SK-N-SH (cell line): ENCODE measurements at regions not wholly inside any gene's neighbourhood (a gene's known extent, or its start where the extent isn't known, plus 50 kb on each side); places are given as distances from the start of the nearest gene placed in this dataset.

Experiments used
- CTCF ChIA-PET: fragments of 300-600, 350-600 bp; formaldehyde crosslinking; extraction: SDS; loops from one replicate; lab custom pipeline; 2021; lab: Yijun Ruan, JAX
- POLR2A ChIA-PET: fragments of 350-600 bp; sonication (Branson Sonifier 250); formaldehyde crosslinking; extraction: SDS; loops from one replicate; lab custom pipeline; 2020; ENCODE audit warnings: antibody characterized with exemption, inconsistent platforms; lab: Yijun Ruan, JAX
- DNase-seq: peaks from one replicate; pipeline ENCODE4 v3.0.0; 2012
- H2AFZ ChIP-seq: fragments of 200-600 bp; sonication (generic); 2 replicates; pipeline ENCODE4 v1.8.1; 2016; ENCODE audit warnings: antibody characterized with exemption, mild to moderate bottlenecking, low read depth
- H3F3A ChIP-seq: fragments of 200-600 bp; sonication (generic); replicated peaks from 2 replicates; pipeline ENCODE3; 2016; ENCODE audit warnings: antibody characterized with exemption, mild to moderate bottlenecking; ENCODE audit not compliant: insufficient read depth
- H3K27ac ChIP-seq, 2 experiments: fragments of 200-500 bp in 1 of 2; fragments of 200-600 bp in 1 of 2; sonication (Bioruptor generic) in 1 of 2; sonication (generic), shearing (Covaris generic) in 1 of 2; 2 replicates each; pipeline versions ENCODE4 v1.5.1 to v1.6.1; 2014 to 2016; ENCODE audit warnings: low read depth in 2 of 2, inconsistent platforms in 1 of 2, low read length in 1 of 2, mild to moderate bottlenecking in 1 of 2, mixed read lengths in 1 of 2
- H3K27me3 ChIP-seq: fragments of 200-600 bp; sonication (generic), shearing (Covaris generic); 2 replicates; pipeline ENCODE4 v1.6.1; 2016; ENCODE audit warnings: mixed run types; ENCODE audit not compliant: insufficient read depth
- H3K36me3 ChIP-seq, 2 experiments: fragments of 200-500 bp in 1 of 2; fragments of 200-600 bp in 1 of 2; sonication (Bioruptor generic) in 1 of 2; sonication (generic) in 1 of 2; replicated peaks in 1 of 2; 2 replicates each; pipeline versions ENCODE3 to v1.5.1; 2014 to 2016; ENCODE audit warnings: low read length in 1 of 2, mild to moderate bottlenecking in 1 of 2; ENCODE audit not compliant: insufficient read depth in 2 of 2, control insufficient read depth in 1 of 2
- H3K4me1 ChIP-seq, 2 experiments: fragments of 200-500 bp in 1 of 2; fragments of 200-600 bp in 1 of 2; sonication (Bioruptor generic) in 1 of 2; sonication (generic), shearing (Covaris generic) in 1 of 2; 2 replicates each; pipeline versions ENCODE4 v1.5.1 to v1.6.1; 2014 to 2016; ENCODE audit warnings: low read depth in 1 of 2, low read length in 1 of 2, mixed run types in 1 of 2; ENCODE audit not compliant: insufficient read depth in 2 of 2, control insufficient read depth in 1 of 2
- H3K4me2 ChIP-seq: fragments of 200-600 bp; sonication (generic), shearing (Covaris generic); 2 replicates; pipeline ENCODE4 v1.6.1; 2017; ENCODE audit warnings: mixed run types
- H3K4me3 ChIP-seq, 2 experiments: fragments of 200-500 bp in 1 of 2; fragments of 200-600 bp in 1 of 2; sonication (Bioruptor generic) in 1 of 2; sonication (generic), shearing (Covaris generic) in 1 of 2; 2 replicates each; pipeline versions ENCODE4 v1.5.1 to v1.8.1; 2014 to 2016; ENCODE audit warnings: low read depth in 2 of 2, inconsistent platforms in 1 of 2, low read length in 1 of 2, mild to moderate bottlenecking in 1 of 2, mixed read lengths in 1 of 2, moderate library complexity in 1 of 2
- H3K79me2 ChIP-seq: fragments of 200-600 bp; sonication (generic); 2 replicates; pipeline ENCODE4 v1.8.1; 2017; ENCODE audit warnings: mild to moderate bottlenecking; ENCODE audit not compliant: insufficient read depth
- H3K9ac ChIP-seq: fragments of 200-600 bp; sonication (generic); 2 replicates; pipeline ENCODE4 v1.6.1; 2017; ENCODE audit warnings: mixed run types
- H3K9me2 ChIP-seq: fragments of 200-600 bp; sonication (generic); 2 replicates; pipeline ENCODE4 v1.6.1; 2017; ENCODE audit warnings: mixed run types
- H3K9me3 ChIP-seq: fragments of 200-600 bp; sonication (generic); 2 replicates; pipeline ENCODE4 v1.6.1; 2017; ENCODE audit warnings: mixed run types, mild to moderate bottlenecking, moderate library complexity
- H4K20me1 ChIP-seq: fragments of 200-600 bp; sonication (generic); 2 replicates; pipeline ENCODE4 v1.6.1; 2017; ENCODE audit warnings: mild to moderate bottlenecking, mixed run types; ENCODE audit not compliant: insufficient read depth
- CTCF ChIP-seq: fragments of 200-600 bp; sonication (generic); IDR thresholded peaks from 2 replicates; pipeline ENCODE4 v1.6.1; 2017; ENCODE audit warnings: antibody characterized with exemption, mild to moderate bottlenecking, moderate library complexity
- FOSL2 ChIP-seq: IDR thresholded peaks from 2 replicates; pipeline ENCODE4 v1.4.0; 2012; ENCODE audit warnings: low read depth, mild to moderate bottlenecking, moderate library complexity, borderline replicate concordance
- FOXM1 ChIP-seq: IDR thresholded peaks from 2 replicates; pipeline ENCODE4 v1.4.0; 2012; ENCODE audit warnings: low read depth, mild to moderate bottlenecking
- GATA2 ChIP-seq: sonication (generic); formaldehyde crosslinking; IDR thresholded peaks from 2 replicates; pipeline ENCODE4 v1.5.0; 2020; ENCODE audit warnings: mild to moderate bottlenecking, missing genetic modification reagents
- MEF2A ChIP-seq: IDR thresholded peaks from 2 replicates; pipeline ENCODE4 v1.4.0; 2012; ENCODE audit warnings: low read depth, borderline replicate concordance
- MXI1 ChIP-seq: IDR thresholded peaks from 2 replicates; pipeline ENCODE4 v1.6.1; 2012; ENCODE audit warnings: mild to moderate bottlenecking, low read depth, low read length, improper control_type of control experiment
- NRF1 ChIP-seq: IDR thresholded peaks from 2 replicates; pipeline ENCODE4 v1.6.1; 2012; ENCODE audit warnings: low read depth, mild to moderate bottlenecking, low read length
- POLR2AphosphoS5 ChIP-seq: IDR thresholded peaks from 2 replicates; pipeline ENCODE4 v1.6.1; 2012; ENCODE audit warnings: low read depth, low read length
- RAD21 ChIP-seq: IDR thresholded peaks from 2 replicates; pipeline ENCODE4 v1.6.1; 2012; ENCODE audit warnings: mild to moderate bottlenecking, low read length
- RCOR1 ChIP-seq: fragments of 150-350 bp; IDR thresholded peaks from 2 replicates; pipeline ENCODE4 v1.6.1; 2017; ENCODE audit warnings: antibody characterized with exemption, low read length
- REST ChIP-seq: IDR thresholded peaks from 2 replicates; pipeline ENCODE4 v1.6.1; 2012; ENCODE audit warnings: mild to moderate bottlenecking, low read depth, low read length, moderate library complexity
- SIN3A ChIP-seq: IDR thresholded peaks from 2 replicates; pipeline ENCODE4 v1.6.1; 2012; ENCODE audit warnings: low read depth, mild to moderate bottlenecking, low read length, moderate library complexity, borderline replicate concordance
- SMC3 ChIP-seq: IDR thresholded peaks from 2 replicates; pipeline ENCODE4 v1.6.1; 2012; ENCODE audit warnings: low read depth, low read length, improper control_type of control experiment
- WGBS: methylation state at CpG from one replicate; pipeline ENCODE4 v1.1.6; 2017; ENCODE audit warnings: low lambda C conversion rate; 5-methylcytosine and 5-hydroxymethylcytosine counted together
- TF ChIP-seq, protein P1 (sequence below): IDR thresholded peaks from 2 replicates; pipeline ENCODE4 v1.4.0; 2012; ENCODE audit warnings: low read depth
- TF ChIP-seq, protein P2 (sequence below): fragments of 150-350 bp; IDR thresholded peaks from 2 replicates; pipeline ENCODE4 v1.6.1; 2017; ENCODE audit warnings: antibody characterized with exemption, low read length, low read depth, borderline replicate concordance
- TF ChIP-seq, protein P3 (sequence below): IDR thresholded peaks from 2 replicates; pipeline ENCODE4; 2012

DNA sequence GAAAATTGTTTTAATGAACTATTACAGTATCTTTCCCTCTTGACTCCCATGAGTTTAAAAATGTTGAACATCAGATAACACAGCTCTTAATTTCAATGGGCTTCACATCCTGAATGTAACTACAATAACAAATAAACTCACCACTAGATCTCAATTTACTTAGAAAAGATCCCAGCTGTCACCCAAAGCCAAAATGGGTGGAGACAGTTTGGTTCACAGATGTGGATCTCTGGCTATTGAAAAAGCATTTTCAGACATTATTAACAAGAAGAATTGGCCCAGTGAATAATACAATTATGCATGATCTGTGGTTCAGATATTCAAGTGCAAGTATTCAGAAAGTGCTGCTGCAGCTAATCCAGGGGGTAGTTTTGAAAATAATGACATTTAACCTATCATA lies 184.7 kb upstream of the RALGAPA2 start:
- Histone ChIP-seq H3F3A (no peaks in the 10 kb centered on the region), H3K9me2 (no peaks in the 10 kb centered on the region), H3K4me2 (no peak overlapping the region), H3K27me3 (peaks cover 17% of the 10 kb centered on the region; the same call in 1 of the 2 replicates), H4K20me1 (no peaks in the 10 kb centered on the region), H3K4me3 (no peak overlapping the region), H3K9me3 (no peaks in the 10 kb centered on the region), H3K27ac (no peak overlapping the region), H2AFZ (no peak overlapping the region), H3K79me2 (no peaks in the 10 kb centered on the region), H3K36me3 (no peaks in the 10 kb centered on the region), H3K4me1 (no peaks in the 10 kb centered on the region), H3K9ac (no peak overlapping the region)
- ChIA-PET CTCF (interaction anchor here (1.3 kb wide), 1 partner anchor 37 kb away, joined by 6 read pairs; no protein-coding TSS in a partner anchor), POLR2A (no interaction called here)
- no peak for DNase-seq
- no peak for TF ChIP-seq FOXM1
- no peak for TF ChIP-seq MXI1
- TF ChIP-seq MEF2A, result no peak
- TF ChIP-seq CTCF, result no peak
- TF ChIP-seq, protein P1, sequence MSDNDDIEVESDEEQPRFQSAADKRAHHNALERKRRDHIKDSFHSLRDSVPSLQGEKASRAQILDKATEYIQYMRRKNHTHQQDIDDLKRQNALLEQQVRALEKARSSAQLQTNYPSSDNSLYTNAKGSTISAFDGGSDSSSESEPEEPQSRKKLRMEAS, result no peak
- TF ChIP-seq RCOR1, result no peak
- no peak for TF ChIP-seq NRF1
- TF ChIP-seq SIN3A, result no peak
- TF ChIP-seq RAD21, result no peak
- no peak for TF ChIP-seq FOSL2
- TF ChIP-seq GATA2 (CRISPR knock-in tag), result no peak
- TF ChIP-seq, protein P2, sequence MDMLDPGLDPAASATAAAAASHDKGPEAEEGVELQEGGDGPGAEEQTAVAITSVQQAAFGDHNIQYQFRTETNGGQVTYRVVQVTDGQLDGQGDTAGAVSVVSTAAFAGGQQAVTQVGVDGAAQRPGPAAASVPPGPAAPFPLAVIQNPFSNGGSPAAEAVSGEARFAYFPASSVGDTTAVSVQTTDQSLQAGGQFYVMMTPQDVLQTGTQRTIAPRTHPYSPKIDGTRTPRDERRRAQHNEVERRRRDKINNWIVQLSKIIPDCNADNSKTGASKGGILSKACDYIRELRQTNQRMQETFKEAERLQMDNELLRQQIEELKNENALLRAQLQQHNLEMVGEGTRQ, result no peak

GRCh38 chr20:20896606-20897005 lies 184.2 kb upstream of the RALGAPA2 start:
- no peak overlapping the region for H2AFZ ChIP-seq
- H3K9me3 ChIP-seq, result no peaks in the 10 kb centered on the region
- POLR2A ChIA-PET, result no interaction called here
- H4K20me1 ChIP-seq, result no peaks in the 10 kb centered on the region
- H3F3A ChIP-seq, result no peaks in the 10 kb centered on the region
- CTCF ChIA-PET, result interaction anchor here (1.3 kb wide), 1 partner anchor 36 kb away, joined by 6 read pairs; no protein-coding TSS in a partner anchor
- no peak overlapping the region for H3K4me3 ChIP-seq
- DNase-seq, result no peak
- peaks cover 17% of the 10 kb centered on the region; the same call in 1 of the 2 replicates for H3K27me3 ChIP-seq
- no peak overlapping the region for H3K27ac ChIP-seq
- 35% methylated on average over 3 of the region's 3 CpGs for WGBS
- no peaks in the 10 kb centered on the region for H3K4me1 ChIP-seq
- no peaks in the 10 kb centered on the region for H3K36me3 ChIP-seq
- no peaks in the 10 kb centered on the region for H3K79me2 ChIP-seq
- H3K9me2 ChIP-seq, result no peaks in the 10 kb centered on the region
- no peak overlapping the region for H3K4me2 ChIP-seq
- no peak overlapping the region for H3K9ac ChIP-seq
- TF ChIP-seq POLR2AphosphoS5, result no peak
- TF ChIP-seq GATA2 (CRISPR knock-in tag), result no peak
- no peak for TF ChIP-seq SMC3
- TF ChIP-seq, protein P2, result no peak
- TF ChIP-seq REST, result no peak
- no peak for TF ChIP-seq CTCF
- TF ChIP-seq, protein P3, sequence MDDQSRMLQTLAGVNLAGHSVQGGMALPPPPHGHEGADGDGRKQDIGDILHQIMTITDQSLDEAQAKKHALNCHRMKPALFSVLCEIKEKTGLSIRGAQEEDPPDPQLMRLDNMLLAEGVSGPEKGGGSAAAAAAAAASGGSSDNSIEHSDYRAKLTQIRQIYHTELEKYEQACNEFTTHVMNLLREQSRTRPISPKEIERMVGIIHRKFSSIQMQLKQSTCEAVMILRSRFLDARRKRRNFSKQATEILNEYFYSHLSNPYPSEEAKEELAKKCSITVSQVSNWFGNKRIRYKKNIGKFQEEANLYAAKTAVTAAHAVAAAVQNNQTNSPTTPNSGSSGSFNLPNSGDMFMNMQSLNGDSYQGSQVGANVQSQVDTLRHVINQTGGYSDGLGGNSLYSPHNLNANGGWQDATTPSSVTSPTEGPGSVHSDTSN, result no peak
